NCI-H2107 treated with DMSO at 0.1 percent for 48 hours (cell line): ENCODE measurements at regions not wholly inside any gene's neighbourhood (a gene's known extent, or its start where the extent isn't known, plus 50 kb on each side); places are given as distances from the start of the nearest gene placed in this dataset.

Source experiments
- DNase-seq: peaks from one replicate; lab custom pipeline; 2025; ENCODE audit not compliant: unreplicated experiment; lab: John Stamatoyannopoulos, UW

DNA sequence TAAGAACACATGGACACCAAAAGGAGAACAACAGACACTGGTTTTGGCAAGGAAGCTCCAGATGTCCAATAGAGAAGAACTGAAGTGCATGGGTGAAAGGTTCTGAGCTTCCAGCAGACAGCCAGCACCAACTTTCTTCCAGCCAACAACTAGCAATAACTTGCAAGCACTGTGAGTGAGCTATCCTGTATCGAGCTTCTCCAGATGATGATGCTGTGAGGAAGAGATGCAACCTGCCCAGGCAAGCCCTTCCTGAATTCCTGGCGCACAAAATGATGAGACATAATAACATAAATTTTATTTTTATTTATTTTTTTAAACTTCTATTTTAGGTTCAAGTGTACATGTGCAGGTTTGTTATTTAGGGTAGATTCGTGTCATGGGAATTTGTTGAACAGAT lies 692.1 kb downstream of the DNAJB9 start:
- DNase-seq, result no peak

DNA sequence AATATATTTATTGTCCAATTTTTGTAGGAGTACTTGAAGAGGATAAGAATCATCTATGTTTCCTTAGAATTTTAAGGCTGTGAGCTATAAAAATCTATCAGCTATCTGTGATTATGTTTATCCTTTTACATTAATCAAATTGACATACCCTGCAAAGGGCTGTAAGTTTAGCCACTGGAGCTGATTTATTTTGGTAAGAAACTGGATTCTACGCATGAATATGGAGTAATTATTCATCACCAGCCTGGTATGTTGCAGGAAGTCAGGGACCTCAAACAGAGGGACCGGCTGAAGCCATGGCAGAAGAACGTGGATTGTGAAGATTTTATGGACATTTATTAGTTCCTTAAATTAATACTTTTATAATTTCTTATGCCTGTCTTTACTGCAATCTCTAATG lies 696.9 kb downstream of the DNAJB9 start:
- DNase-seq, result no peak

DNA sequence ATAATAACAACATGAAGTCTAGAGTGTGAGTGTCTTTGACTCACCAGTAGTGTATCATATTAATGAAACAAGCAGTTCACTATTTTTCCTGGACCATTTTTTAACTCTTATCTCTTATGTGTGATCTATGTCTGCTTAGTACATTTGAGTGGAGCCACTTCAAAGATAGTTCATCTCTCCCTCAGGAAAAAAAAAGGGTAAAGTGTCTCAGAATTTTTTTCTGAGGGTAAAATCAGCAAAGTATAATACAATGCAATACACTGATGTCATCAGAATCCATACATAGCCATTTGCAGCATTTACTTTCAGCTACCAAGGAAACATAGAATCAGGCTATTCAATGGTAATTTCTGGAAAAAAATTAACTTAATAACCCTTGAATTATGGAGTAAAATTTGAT lies 706.7 kb downstream of the DNAJB9 start:
- no peak for DNase-seq

GRCh38 chr7:109282726-109283125 lies 713.1 kb downstream of the DNAJB9 start:
- no peak for DNase-seq

- no peak for DNase-seq
These were observed 715.3 kb downstream of the DNAJB9 start for GRCh38 chr7:109284943-109285342.

DNA sequence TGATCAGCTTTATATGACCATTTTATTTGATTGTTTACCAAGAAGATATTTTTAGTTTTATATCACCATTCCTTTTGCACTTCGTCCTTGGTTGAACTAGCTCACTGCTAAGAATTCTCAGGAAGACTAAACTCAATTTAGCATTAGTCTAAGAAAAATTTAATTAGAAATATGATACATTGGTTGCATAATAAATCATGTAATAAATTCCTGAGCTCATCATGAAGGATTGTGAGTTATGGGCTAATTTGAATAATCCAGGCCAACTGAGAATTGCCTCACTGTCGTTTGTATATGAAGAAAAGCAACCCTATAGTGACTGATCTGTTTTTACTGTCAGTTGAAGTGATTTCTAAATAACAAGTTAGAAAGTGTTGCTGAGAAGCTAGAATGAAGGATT lies 725.5 kb downstream of the DNAJB9 start:
- DNase-seq, result no peak

DNA sequence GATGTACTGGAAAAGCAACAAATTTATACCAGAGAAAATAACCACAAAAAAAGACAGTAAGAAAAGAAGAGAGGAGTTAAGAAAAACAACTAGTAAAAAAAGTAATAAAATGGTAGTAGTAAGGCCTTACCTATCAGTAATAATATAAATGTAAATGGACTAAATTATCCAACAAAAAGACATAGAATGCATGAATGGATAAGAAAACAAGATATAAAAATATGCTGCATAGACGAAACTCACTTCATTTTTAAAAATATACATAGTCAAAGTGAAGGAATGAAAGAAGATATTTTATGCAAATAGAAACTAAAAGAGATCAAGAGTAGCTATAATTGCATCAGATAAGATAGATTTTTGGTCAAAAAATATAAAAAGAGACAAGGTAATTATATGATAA lies 739.1 kb downstream of the DNAJB9 start:
- no peak for DNase-seq

DNA sequence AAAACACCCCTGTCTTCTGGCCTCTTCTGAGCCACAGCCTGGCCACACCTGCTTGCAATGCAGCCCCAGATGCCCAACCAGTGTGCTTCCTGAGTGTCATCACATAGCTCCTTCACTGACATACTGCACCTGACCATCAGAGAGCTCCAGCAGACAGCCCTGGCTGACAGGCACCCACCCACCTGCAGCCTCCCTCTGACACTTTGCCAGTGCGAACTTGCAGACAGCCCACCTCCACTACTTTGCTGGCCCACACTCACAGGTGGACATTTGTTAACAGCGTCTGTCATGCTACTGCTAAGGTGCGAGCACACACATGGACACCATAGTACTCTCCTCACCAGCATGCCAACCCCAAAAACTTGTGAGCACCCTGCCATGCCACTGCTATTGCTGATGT lies 740.1 kb downstream of the DNAJB9 start:
- DNase-seq, result no peak

DNA sequence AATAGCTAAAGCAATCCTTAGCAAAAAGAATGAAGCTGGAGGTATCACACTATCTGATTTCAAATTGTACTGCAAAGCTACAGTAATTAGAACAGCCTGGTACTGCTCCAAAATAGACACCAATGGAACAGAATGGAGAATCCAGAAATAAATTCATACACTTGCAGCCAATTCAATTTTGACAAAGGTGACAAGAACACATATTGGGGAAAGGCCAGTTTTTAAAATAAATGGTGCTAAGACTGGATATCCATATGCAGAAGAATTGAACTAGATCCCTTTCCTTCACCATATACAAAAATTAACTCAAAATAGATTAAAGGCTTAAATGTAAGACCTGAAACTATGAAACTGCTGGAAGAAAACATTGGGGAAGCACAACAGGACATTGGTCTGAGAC lies 748.5 kb downstream of the DNAJB9 start:
- DNase-seq, result no peak

- DNase-seq, result no peak
These were observed 753.2 kb downstream of the DNAJB9 start for GRCh38 chr7:109322833-109323232.

GRCh38 chr7:109331423-109331822 lies 761.7 kb downstream of the DNAJB9 start:
- no peak for DNase-seq

GRCh38 chr7:109335951-109336350 lies 766.3 kb downstream of the DNAJB9 start:
- DNase-seq, result no peak

- no peak for DNase-seq
These were observed 766.9 kb downstream of the DNAJB9 start for GRCh38 chr7:109336531-109336930.

GRCh38 chr7:109343678-109344077 lies 774.0 kb downstream of the DNAJB9 start:
- no peak for DNase-seq

DNA sequence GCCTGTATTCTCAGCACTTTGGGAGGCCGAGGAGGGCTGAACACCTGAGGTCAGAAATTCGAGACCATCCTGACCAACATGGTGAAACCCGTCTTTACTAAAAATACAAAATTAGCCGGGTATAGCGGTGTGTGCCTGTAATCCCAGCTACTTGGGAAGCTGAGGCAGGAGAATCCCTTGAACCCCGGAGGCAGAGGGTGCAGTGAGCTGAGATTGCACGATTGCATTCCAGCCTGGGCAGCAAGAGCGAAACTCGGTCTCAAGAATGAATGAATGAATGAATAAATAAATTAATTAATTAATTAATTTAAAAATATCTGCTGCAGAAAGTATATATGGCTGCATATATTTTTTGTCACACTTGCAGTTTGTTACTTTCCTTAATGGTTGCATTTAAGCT lies 781.8 kb downstream of the DNAJB9 start:
- no peak for DNase-seq

- DNase-seq, result no peak
These were observed 784.3 kb downstream of the DNAJB9 start for GRCh38 chr7:109354000-109354399.

- no peak for DNase-seq
These were observed 784.9 kb downstream of the DNAJB9 start for GRCh38 chr7:109354552-109354951.

DNA sequence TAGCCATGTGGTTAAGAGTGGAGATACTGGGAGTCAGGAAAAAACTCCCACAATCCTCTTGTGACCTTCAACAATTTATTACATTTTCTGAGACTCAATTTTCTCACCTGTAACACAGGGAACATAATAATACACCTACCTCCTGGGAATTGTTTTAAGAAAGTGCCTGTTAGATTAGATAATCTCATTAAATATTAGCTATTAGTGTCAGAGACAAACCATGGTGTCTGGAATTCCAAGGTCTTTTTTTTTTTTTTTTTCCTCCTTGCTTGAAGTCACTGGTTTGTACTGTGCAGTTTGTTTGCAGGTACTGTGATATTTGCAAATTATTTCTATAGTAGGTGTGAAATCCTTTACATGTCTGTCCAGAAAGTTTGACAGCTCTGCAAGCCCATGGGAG lies 806.1 kb downstream of the DNAJB9 start:
- no peak for DNase-seq

DNA sequence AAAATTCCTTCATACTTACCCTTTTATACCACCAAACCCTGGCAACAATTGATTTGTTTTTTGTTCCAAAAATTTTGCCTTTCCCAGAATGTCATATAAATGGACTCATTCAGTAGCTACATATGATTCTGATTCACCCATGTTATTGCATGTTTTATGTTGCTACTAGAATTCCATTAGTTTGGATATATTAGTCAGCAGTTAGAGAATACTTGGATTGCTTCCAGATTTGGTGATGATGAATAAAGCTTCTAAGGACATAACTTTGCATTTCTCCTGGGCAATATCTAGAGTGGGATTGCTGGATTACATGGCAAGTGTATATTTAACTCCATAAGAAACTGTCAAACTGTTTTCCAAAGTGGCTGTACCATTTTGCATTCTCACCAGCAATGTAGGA lies 806.9 kb downstream of the DNAJB9 start:
- no peak for DNase-seq

- no peak for DNase-seq
These were observed 807.6 kb downstream of the DNAJB9 start for GRCh38 chr7:109377076-109377884.

- no peak for DNase-seq
These were observed 817.3 kb downstream of the DNAJB9 start for GRCh38 chr7:109386959-109387358.

GRCh38 chr7:109387530-109387929 lies 817.9 kb downstream of the DNAJB9 start:
- no peak for DNase-seq

- no peak for DNase-seq
These were observed 821.6 kb downstream of the DNAJB9 start for GRCh38 chr7:109391240-109391639.
